Hepatocyte (in vitro differentiated cells): ENCODE measurements at regions not wholly inside any gene's neighbourhood (a gene's known extent, or its start where the extent isn't known, plus 50 kb on each side); places are given as distances from the start of the nearest gene placed in this dataset.

Experiments
- DNase-seq: peaks from one replicate; pipeline ENCODE4 v3.0.0-alpha.2; 2016; ENCODE audit warnings: low spot score
- H2AFZ ChIP-seq: fragments of 200-600 bp; sonication (generic); 2 replicates; pipeline ENCODE4 v1.6.0; 2016; ENCODE audit warnings: antibody characterized with exemption, mild to moderate bottlenecking
- H3K27ac ChIP-seq: fragments of 200-600 bp; sonication (generic); 2 replicates; pipeline ENCODE4 v1.5.1; 2016; ENCODE audit warnings: mild to moderate bottlenecking
- H3K27me3 ChIP-seq: fragments of 200-600 bp; sonication (generic); 2 replicates; pipeline ENCODE4 v1.6.1; 2016
- H3K36me3 ChIP-seq: fragments of 200-600 bp; sonication (generic); replicated peaks from 2 replicates; pipeline ENCODE4 v1.5.1; 2016; ENCODE audit warnings: low read depth; ENCODE audit not compliant: insufficient read depth
- H3K4me1 ChIP-seq: fragments of 200-600 bp; sonication (generic); 2 replicates; pipeline ENCODE4 v1.5.1; 2016; ENCODE audit warnings: mild to moderate bottlenecking, moderate library complexity; ENCODE audit not compliant: insufficient read depth
- H3K4me2 ChIP-seq: fragments of 200-600 bp; sonication (generic); 2 replicates; pipeline ENCODE4 v1.6.0; 2016
- H3K4me3 ChIP-seq: fragments of 200-600 bp; sonication (generic); 2 replicates; pipeline ENCODE4 v1.5.1; 2016; ENCODE audit warnings: mild to moderate bottlenecking
- H3K79me2 ChIP-seq: fragments of 200-600 bp; sonication (generic); 2 replicates; pipeline ENCODE4 v1.6.0; 2017; ENCODE audit warnings: mild to moderate bottlenecking
- H3K9me2 ChIP-seq: fragments of 200-600 bp; sonication (generic); replicated peaks from 2 replicates; pipeline ENCODE4 v1.6.0; 2017; ENCODE audit warnings: mild to moderate bottlenecking; ENCODE audit not compliant: insufficient read depth
- H3K9me3 ChIP-seq: fragments of 200-600 bp; sonication (generic); 2 replicates; pipeline ENCODE4 v1.5.1; 2016; ENCODE audit warnings: low read depth, mild to moderate bottlenecking
- H4K20me1 ChIP-seq: fragments of 200-600 bp; sonication (generic); 2 replicates; pipeline ENCODE4 v1.6.0; 2016; ENCODE audit warnings: mild to moderate bottlenecking; ENCODE audit not compliant: insufficient read depth, poor library complexity, severe bottlenecking
- CTCF ChIP-seq: fragments of 200-600 bp; sonication (generic); IDR thresholded peaks from 2 replicates; pipeline ENCODE4 v1.5.1; 2016; ENCODE audit warnings: antibody characterized with exemption, mild to moderate bottlenecking; ENCODE audit not compliant: poor library complexity
- EZH2 ChIP-seq: fragments of 200-600 bp; sonication (generic); IDR thresholded peaks from 2 replicates; pipeline ENCODE4 v1.6.1; 2016; ENCODE audit warnings: antibody characterized with exemption, mild to moderate bottlenecking, borderline replicate concordance
- EZH2phosphoT487 ChIP-seq: fragments of 200-600 bp; sonication (generic); IDR thresholded peaks from one replicate; pipeline ENCODE4 v1.6.1; 2018; ENCODE audit warnings: antibody characterized with exemption, mild to moderate bottlenecking, low read depth, moderate library complexity; ENCODE audit not compliant: unreplicated experiment, severe bottlenecking
- WGBS: methylation state at CpG from one replicate; pipeline ENCODE4 v1.1.6; 2016; ENCODE audit warnings: low lambda C conversion rate; ENCODE audit errors: missing lambda C conversion rate; 5-methylcytosine and 5-hydroxymethylcytosine counted together

- H3K9me2 ChIP-seq, result no peaks in the 10 kb centered on the region
- H3K4me2 ChIP-seq, result no peak overlapping the region
- H4K20me1 ChIP-seq, result no peaks in the 10 kb centered on the region
- H3K27ac ChIP-seq, result no peak overlapping the region
- H3K4me3 ChIP-seq, result no peak overlapping the region
- no peaks in the 10 kb centered on the region for H3K36me3 ChIP-seq
- TF ChIP-seq EZH2phosphoT487 (no peak), CTCF (no peak), EZH2 (no peak)
- no peak overlapping the region for H2AFZ ChIP-seq
- H3K9me3 ChIP-seq, result no peaks in the 10 kb centered on the region
- no peaks in the 10 kb centered on the region for H3K79me2 ChIP-seq
- H3K27me3 ChIP-seq, result no peaks in the 10 kb centered on the region
- H3K4me1 ChIP-seq, result peaks cover 13% of the 10 kb centered on the region
- 96% methylated on average over 5 of the region's 5 CpGs for WGBS
- no peak for DNase-seq
These were observed 134.0 kb upstream of the DTNBP1 start for GRCh38 chr6:15796844-15797243.

- no peak overlapping the region for H3K4me2 ChIP-seq
- no peaks in the 10 kb centered on the region for H3K27me3 ChIP-seq
- H3K36me3 ChIP-seq, result no peaks in the 10 kb centered on the region
- no peak overlapping the region for H3K27ac ChIP-seq
- DNase-seq, result no peak
- H3K4me3 ChIP-seq, result no peak overlapping the region
- H4K20me1 ChIP-seq, result no peaks in the 10 kb centered on the region
- no peaks in the 10 kb centered on the region for H3K9me3 ChIP-seq
- TF ChIP-seq CTCF (no peak), EZH2phosphoT487 (no peak), EZH2 (no peak)
- H2AFZ ChIP-seq, result no peak overlapping the region
- 98% methylated on average over 7 of the region's 7 CpGs for WGBS
- H3K79me2 ChIP-seq, result no peaks in the 10 kb centered on the region
- H3K4me1 ChIP-seq, result peaks cover 18% of the 10 kb centered on the region
- no peaks in the 10 kb centered on the region for H3K9me2 ChIP-seq
These were observed 133.4 kb upstream of the DTNBP1 start for GRCh38 chr6:15796130-15796771.

GRCh38 chr6:15793826-15794225 is 131.0 kb upstream of the DTNBP1 start:
- H3K27ac ChIP-seq, result peak overlapping the region; percentile 50
- no peak for TF ChIP-seq EZH2
- TF ChIP-seq EZH2phosphoT487, result no peak
- no peak for TF ChIP-seq CTCF
- no peak overlapping the region for H3K4me3 ChIP-seq
- H3K9me3 ChIP-seq, result no peaks in the 10 kb centered on the region
- H2AFZ ChIP-seq, result no peak overlapping the region
- H3K4me2 ChIP-seq, result no peak overlapping the region
- no peaks in the 10 kb centered on the region for H3K9me2 ChIP-seq
- H3K4me1 ChIP-seq, result peaks cover 26% of the 10 kb centered on the region
- DNase-seq, result no peak
- no peaks in the 10 kb centered on the region for H3K27me3 ChIP-seq
- H3K79me2 ChIP-seq, result no peaks in the 10 kb centered on the region
- H3K36me3 ChIP-seq, result no peaks in the 10 kb centered on the region
- no peaks in the 10 kb centered on the region for H4K20me1 ChIP-seq

GRCh38 chr6:15793288-15793687 is 130.5 kb upstream of the DTNBP1 start:
- TF ChIP-seq CTCF, result no peak
- TF ChIP-seq EZH2, result no peak
- TF ChIP-seq EZH2phosphoT487, result no peak
- Histone ChIP-seq H3K4me3 (no peak overlapping the region), H3K79me2 (no peaks in the 10 kb centered on the region), H2AFZ (no peak overlapping the region), H3K9me3 (no peaks in the 10 kb centered on the region), H3K27me3 (no peaks in the 10 kb centered on the region), H3K36me3 (no peaks in the 10 kb centered on the region), H3K4me1 (peaks cover 26% of the 10 kb centered on the region), H3K4me2 (no peak overlapping the region), H3K27ac (peak overlapping the region; percentile 90), H4K20me1 (no peaks in the 10 kb centered on the region), H3K9me2 (no peaks in the 10 kb centered on the region)
- DNase-seq, result peak; percentile 65
- 56% methylated on average over 4 of the region's 4 CpGs for WGBS
